GM23248 (cell line): ENCODE measurements at regions not wholly inside any gene's neighbourhood (a gene's known extent, or its start where the extent isn't known, plus 50 kb on each side); places are given as distances from the start of the nearest gene placed in this dataset.

Source experiments
- DNase-seq: peaks from one replicate; pipeline ENCODE4 v3.0.0-alpha.2; 2015
- H2AFZ ChIP-seq: fragments of 200-600 bp; sonication (generic); 2 replicates; pipeline ENCODE4 v1.6.1; 2016; ENCODE audit warnings: antibody characterized with exemption
- H3F3A ChIP-seq: fragments of 200-600 bp; sonication (generic); 2 replicates; pipeline ENCODE4 v1.6.1; 2016; ENCODE audit warnings: mild to moderate bottlenecking, antibody characterized with exemption, mixed run types; ENCODE audit not compliant: insufficient read depth
- H3K27ac ChIP-seq: fragments of 200-600 bp; sonication (generic); 2 replicates; pipeline ENCODE4 v1.5.1; 2016; ENCODE audit warnings: mild to moderate bottlenecking
- H3K27me3 ChIP-seq: fragments of 200-600 bp; sonication (generic); replicated peaks from 2 replicates; pipeline ENCODE4 v1.6.1; 2016; ENCODE audit warnings: mild to moderate bottlenecking; ENCODE audit not compliant: insufficient read depth
- H3K36me3 ChIP-seq: fragments of 200-600 bp; sonication (generic); 2 replicates; pipeline ENCODE4 v1.6.1; 2016; ENCODE audit warnings: low read depth, mild to moderate bottlenecking
- H3K4me1 ChIP-seq: fragments of 200-600 bp; sonication (generic); 2 replicates; pipeline ENCODE4 v1.6.1; 2016; ENCODE audit warnings: mild to moderate bottlenecking; ENCODE audit not compliant: insufficient read depth
- H3K4me2 ChIP-seq: fragments of 200-600 bp; sonication (generic); one replicate; pipeline ENCODE4 v1.6.1; 2016; ENCODE audit warnings: mild to moderate bottlenecking; ENCODE audit not compliant: unreplicated experiment
- H3K4me3 ChIP-seq: fragments of 200-600 bp; sonication (generic); 2 replicates; pipeline ENCODE4 v1.5.1; 2016; ENCODE audit warnings: mild to moderate bottlenecking
- H3K79me2 ChIP-seq: fragments of 200-600 bp; sonication (generic); 2 replicates; pipeline ENCODE4 v1.6.1; 2016; ENCODE audit warnings: mild to moderate bottlenecking; ENCODE audit not compliant: insufficient read depth
- H3K9ac ChIP-seq: fragments of 200-600 bp; sonication (generic); 2 replicates; pipeline ENCODE4 v1.6.1; 2016; ENCODE audit warnings: mild to moderate bottlenecking
- H3K9me2 ChIP-seq: fragments of 200-600 bp; sonication (generic); 2 replicates; pipeline ENCODE4 v1.6.1; 2016; ENCODE audit warnings: mixed run types, mild to moderate bottlenecking, moderate library complexity; ENCODE audit not compliant: insufficient read depth
- H3K9me3 ChIP-seq: fragments of 200-600 bp; sonication (generic); one replicate; pipeline ENCODE4 v1.6.1; 2017; ENCODE audit warnings: low read depth
- H4K20me1 ChIP-seq: fragments of 200-600 bp; sonication (generic); 2 replicates; pipeline ENCODE4 v1.6.0; 2016; ENCODE audit not compliant: insufficient read depth
- EZH2 ChIP-seq: fragments of 200-600 bp; sonication (generic); IDR thresholded peaks from 2 replicates; pipeline ENCODE4 v1.6.1; 2018; ENCODE audit warnings: antibody characterized with exemption, mild to moderate bottlenecking; ENCODE audit not compliant: insufficient read depth, poor library complexity, severe bottlenecking
- EZH2phosphoT487 ChIP-seq: fragments of 200-600 bp; sonication (generic); IDR thresholded peaks from 2 replicates; pipeline ENCODE4 v1.6.1; 2018; ENCODE audit warnings: antibody characterized with exemption, moderate library complexity, mild to moderate bottlenecking, low read depth; ENCODE audit not compliant: insufficient read depth
- WGBS, 2 experiments: methylation state at CpG; one replicate each; pipeline ENCODE4 v1.1.6; 2015 to 2017; ENCODE audit warnings: low lambda C conversion rate in 2 of 2, low coverage in 1 of 2; ENCODE audit errors: missing lambda C conversion rate in 2 of 2; 5-methylcytosine and 5-hydroxymethylcytosine counted together
- in situ Hi-C: fragments of 300-500 bp; cut with MboI; formaldehyde crosslinking; loops from 2 replicates; pipeline ENCODE4 v1.15.0; 2020

DNA sequence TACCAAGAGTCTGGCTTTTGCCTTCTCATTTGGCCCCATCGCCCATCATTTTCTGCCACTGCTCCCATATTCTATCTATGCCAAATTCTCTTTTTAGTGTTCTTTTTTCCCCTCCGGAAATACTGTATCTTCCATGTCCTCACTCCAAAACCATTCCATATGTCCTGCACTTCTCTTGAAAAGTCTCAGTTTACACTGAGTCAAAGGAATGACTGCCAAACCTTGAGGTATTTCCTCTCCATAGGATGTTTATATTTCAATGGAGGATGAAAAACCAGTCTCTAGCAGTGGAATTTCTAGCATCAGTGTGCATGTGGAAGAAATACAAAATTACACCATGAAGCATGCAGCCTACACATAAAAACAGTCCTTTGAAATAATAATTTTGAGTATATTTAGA is 121.4 kb upstream of the PHYHIPL start:
- in situ Hi-C loops: no loop called here
- Histone ChIP-seq H3K27me3 (peaks cover 13% of the 10 kb centered on the region), H3K9ac (no peak overlapping the region), H3K79me2 (no peaks in the 10 kb centered on the region), H4K20me1 (no peaks in the 10 kb centered on the region), H3K9me3 (no peaks in the 10 kb centered on the region), H3K9me2 (no peaks in the 10 kb centered on the region), H3K36me3 (no peaks in the 10 kb centered on the region), H3K27ac (no peak overlapping the region), H3K4me1 (no peaks in the 10 kb centered on the region), H3F3A (no peaks in the 10 kb centered on the region), H3K4me3 (no peak overlapping the region), H3K4me2 (no peak overlapping the region), H2AFZ (no peak overlapping the region)
- TF ChIP-seq EZH2phosphoT487 (no peak), EZH2 (no peak)
- 20 to 28% methylated on average over 2 of the region's 2 CpGs for WGBS, 2 experiments
- no peak for DNase-seq

GRCh38 chr10:59057345-59057744 is 119.1 kb upstream of the PHYHIPL start:
- peaks cover 13% of the 10 kb centered on the region for H3K27me3 ChIP-seq
- no peak overlapping the region for H3K9ac ChIP-seq
- H3K4me2 ChIP-seq: no peak overlapping the region
- in situ Hi-C loops: no loop called here
- H3K27ac ChIP-seq: no peak overlapping the region
- no peaks in the 10 kb centered on the region for H4K20me1 ChIP-seq
- no peaks in the 10 kb centered on the region for H3K79me2 ChIP-seq
- no peaks in the 10 kb centered on the region for H3F3A ChIP-seq
- H3K4me1 ChIP-seq: no peaks in the 10 kb centered on the region
- H3K36me3 ChIP-seq: no peaks in the 10 kb centered on the region
- no peak for DNase-seq
- H3K9me2 ChIP-seq: no peaks in the 10 kb centered on the region
- H3K4me3 ChIP-seq: no peak overlapping the region
- no peak for TF ChIP-seq EZH2
- no peak for TF ChIP-seq EZH2phosphoT487
- H3K9me3 ChIP-seq: no peaks in the 10 kb centered on the region
- no peak overlapping the region for H2AFZ ChIP-seq

GRCh38 chr10:59060852-59061251 is 115.6 kb upstream of the PHYHIPL start:
- 80 to 81% methylated on average over 1 of the region's 1 CpG for WGBS, 2 experiments
- no peaks in the 10 kb centered on the region for H4K20me1 ChIP-seq
- no peaks in the 10 kb centered on the region for H3K9me3 ChIP-seq
- in situ Hi-C loops: no loop called here
- H2AFZ ChIP-seq: no peak overlapping the region
- no peaks in the 10 kb centered on the region for H3K9me2 ChIP-seq
- TF ChIP-seq EZH2 (no peak), EZH2phosphoT487 (no peak)
- H3K4me2 ChIP-seq: no peak overlapping the region
- DNase-seq: no peak
- H3K9ac ChIP-seq: no peak overlapping the region
- H3K4me1 ChIP-seq: no peaks in the 10 kb centered on the region
- no peak overlapping the region for H3K4me3 ChIP-seq
- H3K79me2 ChIP-seq: no peaks in the 10 kb centered on the region
- H3K36me3 ChIP-seq: no peaks in the 10 kb centered on the region
- peaks cover 13% of the 10 kb centered on the region for H3K27me3 ChIP-seq
- H3F3A ChIP-seq: no peaks in the 10 kb centered on the region
- H3K27ac ChIP-seq: no peak overlapping the region

GRCh38 chr10:59063491-59063890 is 113.0 kb upstream of the PHYHIPL start:
- Histone ChIP-seq H3K4me3 (no peak overlapping the region), H3K9me2 (no peaks in the 10 kb centered on the region), H2AFZ (no peak overlapping the region), H3K27me3 (peaks cover 13% of the 10 kb centered on the region), H4K20me1 (no peaks in the 10 kb centered on the region), H3K36me3 (no peaks in the 10 kb centered on the region), H3K27ac (no peak overlapping the region), H3K4me1 (no peaks in the 10 kb centered on the region), H3K4me2 (no peak overlapping the region), H3K79me2 (no peaks in the 10 kb centered on the region), H3K9me3 (no peaks in the 10 kb centered on the region), H3K9ac (no peak overlapping the region), H3F3A (no peaks in the 10 kb centered on the region)
- no peak for TF ChIP-seq EZH2
- TF ChIP-seq EZH2phosphoT487: no peak
- WGBS, 2 experiments: 79 to 89% methylated on average over 1 of the region's 1 CpG
- DNase-seq: no peak
- in situ Hi-C loops: no loop called here

GRCh38 chr10:59064080-59064692 is 112.3 kb upstream of the PHYHIPL start:
- H4K20me1 ChIP-seq: no peaks in the 10 kb centered on the region
- no peak overlapping the region for H3K9ac ChIP-seq
- no peaks in the 10 kb centered on the region for H3K9me3 ChIP-seq
- no peak for TF ChIP-seq EZH2phosphoT487
- no peak for TF ChIP-seq EZH2
- no peak overlapping the region for H3K4me3 ChIP-seq
- H3F3A ChIP-seq: no peaks in the 10 kb centered on the region
- peaks cover 7% of the 10 kb centered on the region for H3K27me3 ChIP-seq
- H3K9me2 ChIP-seq: no peaks in the 10 kb centered on the region
- H3K79me2 ChIP-seq: no peaks in the 10 kb centered on the region
- H3K4me2 ChIP-seq: no peak overlapping the region
- 51 to 58% methylated on average over 2 of the region's 2 CpGs for WGBS, 2 experiments
- no peak for DNase-seq
- in situ Hi-C loops: no loop called here
- H3K27ac ChIP-seq: no peak overlapping the region
- no peaks in the 10 kb centered on the region for H3K36me3 ChIP-seq
- no peaks in the 10 kb centered on the region for H3K4me1 ChIP-seq
- no peak overlapping the region for H2AFZ ChIP-seq
